ENCODE measurements at regions not wholly inside any gene's neighbourhood (a gene's known extent, or its start where the extent isn't known, plus 50 kb on each side); places are given as distances from the start of the nearest gene placed in this dataset.

DNA sequence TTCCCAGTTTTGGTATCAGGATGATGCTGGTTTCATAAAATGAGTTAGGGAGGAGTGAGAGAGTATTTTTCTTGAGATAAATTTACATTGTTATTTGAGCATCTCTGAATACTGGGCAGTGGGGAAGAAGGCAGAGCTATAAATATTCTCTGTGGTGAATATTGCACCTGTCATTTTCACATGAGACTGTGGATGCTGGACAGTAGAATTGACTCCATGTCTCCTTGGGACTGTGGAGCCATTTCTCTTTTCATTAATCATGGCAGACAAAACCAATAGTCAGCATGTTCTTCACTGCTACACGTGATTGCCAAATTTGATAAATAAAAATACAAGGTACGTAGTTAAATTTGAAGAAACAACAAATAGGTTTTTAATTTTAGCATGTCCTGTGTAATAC is 81.2 kb upstream of the PHACTR1 start:
- H3K27ac Mint-ChIP-seq: no peak overlapping the region
- DNase-seq (ENCODE audit: low spot score): no peak
- no peak for ATAC-seq
- POLR2A ChIA-PET: no interaction called here
- no peaks in the 10 kb centered on the region; the same call in 1 of the 2 replicates for H3K36me3 Mint-ChIP-seq
- no peak overlapping the region for H3K4me3 Mint-ChIP-seq
- TF ChIP-seq FOXK1 (CRISPR knock-in tag; IDR thresholded peaks at IDR 0.05): no peak
- no peak for TF ChIP-seq ETV6 (CRISPR knock-in tag; IDR thresholded peaks at IDR 0.05)
- no peak for TF ChIP-seq RELA (CRISPR knock-in tag; IDR thresholded peaks at IDR 0.05; ENCODE audit: borderline replicate concordance)
- TF ChIP-seq, protein P1, sequence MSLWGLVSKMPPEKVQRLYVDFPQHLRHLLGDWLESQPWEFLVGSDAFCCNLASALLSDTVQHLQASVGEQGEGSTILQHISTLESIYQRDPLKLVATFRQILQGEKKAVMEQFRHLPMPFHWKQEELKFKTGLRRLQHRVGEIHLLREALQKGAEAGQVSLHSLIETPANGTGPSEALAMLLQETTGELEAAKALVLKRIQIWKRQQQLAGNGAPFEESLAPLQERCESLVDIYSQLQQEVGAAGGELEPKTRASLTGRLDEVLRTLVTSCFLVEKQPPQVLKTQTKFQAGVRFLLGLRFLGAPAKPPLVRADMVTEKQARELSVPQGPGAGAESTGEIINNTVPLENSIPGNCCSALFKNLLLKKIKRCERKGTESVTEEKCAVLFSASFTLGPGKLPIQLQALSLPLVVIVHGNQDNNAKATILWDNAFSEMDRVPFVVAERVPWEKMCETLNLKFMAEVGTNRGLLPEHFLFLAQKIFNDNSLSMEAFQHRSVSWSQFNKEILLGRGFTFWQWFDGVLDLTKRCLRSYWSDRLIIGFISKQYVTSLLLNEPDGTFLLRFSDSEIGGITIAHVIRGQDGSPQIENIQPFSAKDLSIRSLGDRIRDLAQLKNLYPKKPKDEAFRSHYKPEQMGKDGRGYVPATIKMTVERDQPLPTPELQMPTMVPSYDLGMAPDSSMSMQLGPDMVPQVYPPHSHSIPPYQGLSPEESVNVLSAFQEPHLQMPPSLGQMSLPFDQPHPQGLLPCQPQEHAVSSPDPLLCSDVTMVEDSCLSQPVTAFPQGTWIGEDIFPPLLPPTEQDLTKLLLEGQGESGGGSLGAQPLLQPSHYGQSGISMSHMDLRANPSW (CRISPR knock-in tag; conservative IDR thresholded peaks at IDR 0.05; ENCODE audit: low read depth): no peak
- TF ChIP-seq, protein P2, sequence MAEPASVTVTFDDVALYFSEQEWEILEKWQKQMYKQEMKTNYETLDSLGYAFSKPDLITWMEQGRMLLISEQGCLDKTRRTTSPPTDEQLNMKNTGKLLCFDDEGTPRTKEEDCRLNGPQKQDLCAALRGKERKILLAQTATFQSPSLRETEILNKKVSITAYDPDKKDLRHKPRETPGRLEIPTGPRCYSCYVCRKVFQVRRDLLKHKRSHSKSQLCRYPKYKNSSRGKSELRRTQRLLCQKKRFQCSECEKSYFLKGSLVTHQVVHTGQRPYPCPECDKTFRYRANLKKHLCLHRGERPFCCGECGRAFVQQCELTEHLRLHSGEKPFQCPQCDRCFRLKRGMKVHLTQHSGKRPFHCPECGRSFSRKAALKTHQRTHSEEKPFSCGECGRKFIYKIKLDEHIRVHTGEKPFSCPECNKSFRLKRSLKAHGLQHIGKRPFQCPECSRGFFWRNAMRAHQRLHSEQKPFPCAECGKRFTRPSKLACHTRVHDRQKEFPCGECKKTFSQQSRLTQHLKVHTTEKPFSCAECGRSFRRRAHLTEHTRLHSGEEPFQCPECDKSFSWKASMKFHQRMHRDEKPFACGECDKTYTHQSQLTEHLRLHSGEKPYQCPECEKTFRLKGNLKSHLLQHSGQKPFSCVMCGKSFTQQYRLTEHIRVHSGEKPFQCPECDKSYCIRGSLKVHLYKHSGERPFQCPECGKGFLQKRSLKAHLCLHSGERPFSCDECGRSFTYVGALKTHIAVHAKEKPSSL (CRISPR knock-in tag; conservative IDR thresholded peaks at IDR 0.05): no peak
- no peak for TF ChIP-seq TP53 (CRISPR knock-in tag; IDR thresholded peaks at IDR 0.05)
- TF ChIP-seq, protein P3, sequence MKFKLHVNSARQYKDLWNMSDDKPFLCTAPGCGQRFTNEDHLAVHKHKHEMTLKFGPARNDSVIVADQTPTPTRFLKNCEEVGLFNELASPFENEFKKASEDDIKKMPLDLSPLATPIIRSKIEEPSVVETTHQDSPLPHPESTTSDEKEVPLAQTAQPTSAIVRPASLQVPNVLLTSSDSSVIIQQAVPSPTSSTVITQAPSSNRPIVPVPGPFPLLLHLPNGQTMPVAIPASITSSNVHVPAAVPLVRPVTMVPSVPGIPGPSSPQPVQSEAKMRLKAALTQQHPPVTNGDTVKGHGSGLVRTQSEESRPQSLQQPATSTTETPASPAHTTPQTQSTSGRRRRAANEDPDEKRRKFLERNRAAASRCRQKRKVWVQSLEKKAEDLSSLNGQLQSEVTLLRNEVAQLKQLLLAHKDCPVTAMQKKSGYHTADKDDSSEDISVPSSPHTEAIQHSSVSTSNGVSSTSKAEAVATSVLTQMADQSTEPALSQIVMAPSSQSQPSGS (CRISPR knock-in tag; IDR thresholded peaks at IDR 0.05; ENCODE audit: borderline replicate concordance, low read depth): no peak
- TF ChIP-seq GTF2I (CRISPR knock-in tag; conservative IDR thresholded peaks at IDR 0.05): no peak
- peaks cover 3% of the 10 kb centered on the region; the same call in 1 of the 2 replicates for H3K4me1 Mint-ChIP-seq
- H3K27me3 Mint-ChIP-seq (ENCODE audit: low read depth): no peaks in the 10 kb centered on the region
- CTCF ChIA-PET: interaction anchor here (1.1 kb wide), 1 partner anchor 258 kb away, joined by 4 read pairs; no protein-coding TSS in a partner anchor
- H3K9me3 Mint-ChIP-seq: peaks cover 16% of the 10 kb centered on the region

DNA sequence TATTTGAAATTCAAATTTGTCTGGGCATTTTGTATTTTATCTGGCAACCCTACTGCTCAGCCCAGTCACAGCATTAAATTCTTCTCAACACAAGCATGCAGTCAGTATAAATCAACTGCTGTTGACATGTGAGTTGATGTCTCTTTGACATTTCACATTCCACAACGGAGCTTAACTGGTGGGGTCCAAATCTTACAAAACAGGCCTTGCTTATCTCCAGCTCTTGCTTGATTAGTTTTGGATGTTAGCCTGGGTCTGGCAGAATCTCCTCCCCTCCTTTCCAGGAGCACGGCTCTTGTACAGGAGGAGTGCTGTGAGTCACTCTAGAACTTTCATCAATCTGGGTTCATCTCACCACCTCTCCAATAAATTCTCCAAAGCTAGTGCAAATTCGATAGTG is 80.8 kb upstream of the PHACTR1 start:
- Mint-ChIP-seq H3K9me3 (peaks cover 21% of the 10 kb centered on the region), H3K27me3 (ENCODE audit: low read depth) (no peaks in the 10 kb centered on the region), H3K27ac (no peak overlapping the region), H3K4me1 (peaks cover 3% of the 10 kb centered on the region; the same call in 1 of the 2 replicates), H3K4me3 (no peak overlapping the region), H3K36me3 (no peaks in the 10 kb centered on the region; the same call in none of the 2 replicates)
- no peak for ATAC-seq
- TF ChIP-seq ZNF263 (CRISPR knock-in tag; IDR thresholded peaks at IDR 0.05; ENCODE audit: low read depth) (no peak), NR1H2 (CRISPR knock-in tag; IDR thresholded peaks at IDR 0.05) (no peak), KAT7 (CRISPR knock-in tag; IDR thresholded peaks at IDR 0.05; ENCODE audit: borderline replicate concordance) (no peak), JUN (CRISPR knock-in tag; IDR thresholded peaks at IDR 0.05) (no peak), ZBTB21 (CRISPR knock-in tag; IDR thresholded peaks at IDR 0.05; ENCODE audit: borderline replicate concordance) (no peak), ESRRA (CRISPR knock-in tag; IDR thresholded peaks at IDR 0.05; ENCODE audit: borderline replicate concordance) (no peak), JAZF1 (CRISPR knock-in tag; IDR thresholded peaks at IDR 0.05) (no peak), FOXJ3 (CRISPR knock-in tag; IDR thresholded peaks at IDR 0.05; ENCODE audit: borderline replicate concordance) (no peak), ZNF232 (CRISPR knock-in tag; IDR thresholded peaks at IDR 0.05) (no peak), RELA (CRISPR knock-in tag; IDR thresholded peaks at IDR 0.05; ENCODE audit: borderline replicate concordance) (no peak)
- TF ChIP-seq, protein P4, sequence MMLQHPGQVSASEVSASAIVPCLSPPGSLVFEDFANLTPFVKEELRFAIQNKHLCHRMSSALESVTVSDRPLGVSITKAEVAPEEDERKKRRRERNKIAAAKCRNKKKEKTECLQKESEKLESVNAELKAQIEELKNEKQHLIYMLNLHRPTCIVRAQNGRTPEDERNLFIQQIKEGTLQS (CRISPR knock-in tag; conservative IDR thresholded peaks at IDR 0.05): no peak
- TF ChIP-seq, protein P5, sequence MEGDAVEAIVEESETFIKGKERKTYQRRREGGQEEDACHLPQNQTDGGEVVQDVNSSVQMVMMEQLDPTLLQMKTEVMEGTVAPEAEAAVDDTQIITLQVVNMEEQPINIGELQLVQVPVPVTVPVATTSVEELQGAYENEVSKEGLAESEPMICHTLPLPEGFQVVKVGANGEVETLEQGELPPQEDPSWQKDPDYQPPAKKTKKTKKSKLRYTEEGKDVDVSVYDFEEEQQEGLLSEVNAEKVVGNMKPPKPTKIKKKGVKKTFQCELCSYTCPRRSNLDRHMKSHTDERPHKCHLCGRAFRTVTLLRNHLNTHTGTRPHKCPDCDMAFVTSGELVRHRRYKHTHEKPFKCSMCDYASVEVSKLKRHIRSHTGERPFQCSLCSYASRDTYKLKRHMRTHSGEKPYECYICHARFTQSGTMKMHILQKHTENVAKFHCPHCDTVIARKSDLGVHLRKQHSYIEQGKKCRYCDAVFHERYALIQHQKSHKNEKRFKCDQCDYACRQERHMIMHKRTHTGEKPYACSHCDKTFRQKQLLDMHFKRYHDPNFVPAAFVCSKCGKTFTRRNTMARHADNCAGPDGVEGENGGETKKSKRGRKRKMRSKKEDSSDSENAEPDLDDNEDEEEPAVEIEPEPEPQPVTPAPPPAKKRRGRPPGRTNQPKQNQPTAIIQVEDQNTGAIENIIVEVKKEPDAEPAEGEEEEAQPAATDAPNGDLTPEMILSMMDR (IDR thresholded peaks at IDR 0.05): no peak
- TF ChIP-seq, protein P6, sequence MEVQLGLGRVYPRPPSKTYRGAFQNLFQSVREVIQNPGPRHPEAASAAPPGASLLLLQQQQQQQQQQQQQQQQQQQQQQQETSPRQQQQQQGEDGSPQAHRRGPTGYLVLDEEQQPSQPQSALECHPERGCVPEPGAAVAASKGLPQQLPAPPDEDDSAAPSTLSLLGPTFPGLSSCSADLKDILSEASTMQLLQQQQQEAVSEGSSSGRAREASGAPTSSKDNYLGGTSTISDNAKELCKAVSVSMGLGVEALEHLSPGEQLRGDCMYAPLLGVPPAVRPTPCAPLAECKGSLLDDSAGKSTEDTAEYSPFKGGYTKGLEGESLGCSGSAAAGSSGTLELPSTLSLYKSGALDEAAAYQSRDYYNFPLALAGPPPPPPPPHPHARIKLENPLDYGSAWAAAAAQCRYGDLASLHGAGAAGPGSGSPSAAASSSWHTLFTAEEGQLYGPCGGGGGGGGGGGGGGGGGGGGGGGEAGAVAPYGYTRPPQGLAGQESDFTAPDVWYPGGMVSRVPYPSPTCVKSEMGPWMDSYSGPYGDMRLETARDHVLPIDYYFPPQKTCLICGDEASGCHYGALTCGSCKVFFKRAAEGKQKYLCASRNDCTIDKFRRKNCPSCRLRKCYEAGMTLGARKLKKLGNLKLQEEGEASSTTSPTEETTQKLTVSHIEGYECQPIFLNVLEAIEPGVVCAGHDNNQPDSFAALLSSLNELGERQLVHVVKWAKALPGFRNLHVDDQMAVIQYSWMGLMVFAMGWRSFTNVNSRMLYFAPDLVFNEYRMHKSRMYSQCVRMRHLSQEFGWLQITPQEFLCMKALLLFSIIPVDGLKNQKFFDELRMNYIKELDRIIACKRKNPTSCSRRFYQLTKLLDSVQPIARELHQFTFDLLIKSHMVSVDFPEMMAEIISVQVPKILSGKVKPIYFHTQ (CRISPR knock-in tag; IDR thresholded peaks at IDR 0.05): no peak
- TF ChIP-seq, protein P7, sequence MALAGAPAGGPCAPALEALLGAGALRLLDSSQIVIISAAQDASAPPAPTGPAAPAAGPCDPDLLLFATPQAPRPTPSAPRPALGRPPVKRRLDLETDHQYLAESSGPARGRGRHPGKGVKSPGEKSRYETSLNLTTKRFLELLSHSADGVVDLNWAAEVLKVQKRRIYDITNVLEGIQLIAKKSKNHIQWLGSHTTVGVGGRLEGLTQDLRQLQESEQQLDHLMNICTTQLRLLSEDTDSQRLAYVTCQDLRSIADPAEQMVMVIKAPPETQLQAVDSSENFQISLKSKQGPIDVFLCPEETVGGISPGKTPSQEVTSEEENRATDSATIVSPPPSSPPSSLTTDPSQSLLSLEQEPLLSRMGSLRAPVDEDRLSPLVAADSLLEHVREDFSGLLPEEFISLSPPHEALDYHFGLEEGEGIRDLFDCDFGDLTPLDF (CRISPR knock-in tag; IDR thresholded peaks at IDR 0.05): no peak
- DNase-seq (ENCODE audit: low spot score): no peak
- ChIA-PET CTCF (interaction anchor here (1.1 kb wide), 1 partner anchor 258 kb away, joined by 4 read pairs; no protein-coding TSS in a partner anchor), POLR2A (no interaction called here)
